RWPE1 (cell line): ENCODE measurements at regions not wholly inside any gene's neighbourhood (a gene's known extent, or its start where the extent isn't known, plus 50 kb on each side); places are given as distances from the start of the nearest gene placed in this dataset.

Source experiments
- CTCF ChIA-PET: fragments of 350-600 bp; sonication (Branson Sonifier 250); formaldehyde crosslinking; extraction: SDS; loops from one replicate; lab custom pipeline; 2021; lab: Yijun Ruan, JAX
- POLR2A ChIA-PET: fragments of 400-600 bp; formaldehyde crosslinking; extraction: SDS; loops from one replicate; lab custom pipeline; 2020; ENCODE audit warnings: antibody characterized with exemption; ENCODE audit not compliant: low non-redundant PET; lab: Yijun Ruan, JAX
- DNase-seq: peaks from one replicate; pipeline ENCODE4 v3.0.0; 2012; ENCODE audit warnings: low spot score
- H3K27ac ChIP-seq: fragments of 450-650 bp; 2 replicates; pipeline ENCODE4 v1.5.1; 2017
- CTCF ChIP-seq: fragments of 450-650 bp; conservative IDR thresholded peaks from 2 replicates; pipeline ENCODE4 v1.5.1; 2017; ENCODE audit warnings: low read depth, mild to moderate bottlenecking

GRCh38 chr7:138257459-138258196 is 181.4 kb downstream of the AKR1D1 start:
- no peak for TF ChIP-seq CTCF
- DNase-seq, result no peak
- no peak overlapping the region for H3K27ac ChIP-seq
- ChIA-PET CTCF (no interaction called here), POLR2A (no interaction called here)

GRCh38 chr7:138258197-138258559 is 181.9 kb downstream of the AKR1D1 start:
- ChIA-PET CTCF (no interaction called here), POLR2A (no interaction called here)
- H3K27ac ChIP-seq, result no peak overlapping the region
- no peak for DNase-seq
- no peak for TF ChIP-seq CTCF

- no peak for DNase-seq
- TF ChIP-seq CTCF, result no peak
- ChIA-PET CTCF (no interaction called here), POLR2A (no interaction called here)
- no peak overlapping the region for H3K27ac ChIP-seq
These were observed 183.4 kb downstream of the AKR1D1 start for GRCh38 chr7:138259675-138260074.

GRCh38 chr7:138267934-138268333 is 191.7 kb downstream of the AKR1D1 start:
- TF ChIP-seq CTCF, result no peak

GRCh38 chr7:138276891-138277290 is 183.2 kb upstream of the TRIM24 start:
- no peak for TF ChIP-seq CTCF
- ChIA-PET CTCF (no interaction called here), POLR2A (no interaction called here)
- H3K27ac ChIP-seq, result no peak overlapping the region
- DNase-seq, result no peak

More at GRCh38 chr7:138267934-138268333, 191.7 kb downstream of the AKR1D1 start:
- ChIA-PET CTCF (no interaction called here), POLR2A (no interaction called here)
- no peak for DNase-seq
- H3K27ac ChIP-seq, result no peak overlapping the region

GRCh38 chr7:138278601-138279000 is 181.5 kb upstream of the TRIM24 start:
- POLR2A ChIA-PET, result no interaction called here
- TF ChIP-seq CTCF, result no peak
- H3K27ac ChIP-seq, result no peak overlapping the region
- DNase-seq, result no peak
- CTCF ChIA-PET, result no interaction called here
